ENCODE measurements at regions not wholly inside any gene's neighbourhood (a gene's known extent, or its start where the extent isn't known, plus 50 kb on each side); places are given as distances from the start of the nearest gene placed in this dataset.
"Not testable (repeated sequence)": the region's sequence is repeated elsewhere in the genome, so short reads cannot be mapped to it uniquely, and the experiment has no call there.

- WGBS, result 62% methylated on average over 3 of the region's 3 CpGs
- no peak for DNase-seq (ENCODE audit: extremely low spot score)
- H3K4me3 ChIP-seq (ENCODE audit: low read depth, low read length), result no peak overlapping the region
- H3K36me3 ChIP-seq (ENCODE audit: insufficient read depth), result no peaks in the 10 kb centered on the region
- H3K4me1 ChIP-seq (ENCODE audit: insufficient read depth), result no peaks in the 10 kb centered on the region
- no peak overlapping the region for H3K27ac ChIP-seq (ENCODE audit: low read depth)
These were observed 280.2 kb downstream of the KCNJ3 start for GRCh38 chr2:154978710-154979109.

GRCh38 chr2:154978244-154978643 is 279.7 kb downstream of the KCNJ3 start:
- H3K27ac ChIP-seq (ENCODE audit: low read depth), result no peak overlapping the region
- H3K4me3 ChIP-seq (ENCODE audit: low read depth, low read length), result no peak overlapping the region
- no peaks in the 10 kb centered on the region for H3K4me1 ChIP-seq (ENCODE audit: insufficient read depth)
- DNase-seq (ENCODE audit: extremely low spot score), result no peak
- 62% methylated on average over 4 of the region's 4 CpGs for WGBS
- no peaks in the 10 kb centered on the region for H3K36me3 ChIP-seq (ENCODE audit: insufficient read depth)

GRCh38 chr2:154974041-154974440 is 275.5 kb downstream of the KCNJ3 start:
- DNase-seq (ENCODE audit: extremely low spot score), result no peak
- Histone ChIP-seq H3K36me3 (ENCODE audit: insufficient read depth) (no peaks in the 10 kb centered on the region), H3K4me1 (ENCODE audit: insufficient read depth) (no peaks in the 10 kb centered on the region), H3K27ac (ENCODE audit: low read depth) (no peak overlapping the region), H3K4me3 (ENCODE audit: low read depth, low read length) (no peak overlapping the region)
- 64% methylated on average over 2 of the region's 2 CpGs for WGBS

GRCh38 chr2:154963511-154963910 is 265.0 kb downstream of the KCNJ3 start:
- Histone ChIP-seq H3K4me3 (ENCODE audit: low read depth, low read length) (no peak overlapping the region), H3K36me3 (ENCODE audit: insufficient read depth) (no peaks in the 10 kb centered on the region), H3K27ac (ENCODE audit: low read depth) (no peak overlapping the region), H3K4me1 (ENCODE audit: insufficient read depth) (no peaks in the 10 kb centered on the region)
- 36% methylated on average over 1 of the region's 1 CpG for WGBS
- DNase-seq (ENCODE audit: extremely low spot score), result no peak

- WGBS, result 90% methylated on average over 2 of the region's 2 CpGs
- Histone ChIP-seq H3K4me1 (ENCODE audit: insufficient read depth) (no peaks in the 10 kb centered on the region), H3K4me3 (ENCODE audit: low read depth, low read length) (no peak overlapping the region), H3K27ac (ENCODE audit: low read depth) (no peak overlapping the region), H3K36me3 (ENCODE audit: insufficient read depth) (no peaks in the 10 kb centered on the region)
- no peak for DNase-seq (ENCODE audit: extremely low spot score)
These were observed 263.2 kb downstream of the KCNJ3 start for GRCh38 chr2:154961676-154962075.

GRCh38 chr2:154960802-154961583 is 262.5 kb downstream of the KCNJ3 start:
- Histone ChIP-seq H3K4me1 (ENCODE audit: insufficient read depth) (no peaks in the 10 kb centered on the region), H3K27ac (ENCODE audit: low read depth) (no peak overlapping the region), H3K36me3 (ENCODE audit: insufficient read depth) (no peaks in the 10 kb centered on the region), H3K4me3 (ENCODE audit: low read depth, low read length) (no peak overlapping the region)
- WGBS, result 76% methylated on average over 3 of the region's 3 CpGs
- no peak for DNase-seq (ENCODE audit: extremely low spot score)

- DNase-seq (ENCODE audit: extremely low spot score), result no peak
- WGBS, result 55% methylated on average over 4 of the region's 4 CpGs
- Histone ChIP-seq H3K4me1 (ENCODE audit: insufficient read depth) (no peaks in the 10 kb centered on the region), H3K36me3 (ENCODE audit: insufficient read depth) (no peaks in the 10 kb centered on the region), H3K4me3 (ENCODE audit: low read depth, low read length) (no peak overlapping the region), H3K27ac (ENCODE audit: low read depth) (no peak overlapping the region)
These were observed 254.0 kb downstream of the KCNJ3 start for GRCh38 chr2:154952346-154952980.

- not testable (repeated sequence) for H3K27ac ChIP-seq (ENCODE audit: low read depth); H3K36me3 ChIP-seq (ENCODE audit: insufficient read depth); DNase-seq (ENCODE audit: extremely low spot score); H3K4me3 ChIP-seq (ENCODE audit: low read depth, low read length); H3K4me1 ChIP-seq (ENCODE audit: insufficient read depth)
- 95% methylated on average over 16 of the region's 16 CpGs for WGBS
These were observed 248.9 kb downstream of the KCNJ3 start for GRCh38 chr2:154947416-154947815.

- Histone ChIP-seq H3K36me3 (ENCODE audit: insufficient read depth) (no peaks in the 10 kb centered on the region), H3K4me3 (ENCODE audit: low read depth, low read length) (no peak overlapping the region), H3K27ac (ENCODE audit: low read depth) (no peak overlapping the region), H3K4me1 (ENCODE audit: insufficient read depth) (no peaks in the 10 kb centered on the region)
- no peak for DNase-seq (ENCODE audit: extremely low spot score)
- WGBS, result 30% methylated on average over 1 of the region's 1 CpG
These were observed 247.5 kb downstream of the KCNJ3 start for GRCh38 chr2:154945984-154946383.

GRCh38 chr2:154941379-154941778 is 242.9 kb downstream of the KCNJ3 start:
- DNase-seq (ENCODE audit: extremely low spot score), result no peak
- H3K36me3 ChIP-seq (ENCODE audit: insufficient read depth), result no peaks in the 10 kb centered on the region
- H3K27ac ChIP-seq (ENCODE audit: low read depth), result no peak overlapping the region
- no peak overlapping the region for H3K4me3 ChIP-seq (ENCODE audit: low read depth, low read length)
- H3K4me1 ChIP-seq (ENCODE audit: insufficient read depth), result no peaks in the 10 kb centered on the region

GRCh38 chr2:154934213-154934612 is 235.7 kb downstream of the KCNJ3 start:
- whole genome bisulfite sequencing, result 92% methylated on average over 1 of the region's 1 CpG
- no peaks in the 10 kb centered on the region for H3K4me1 ChIP-seq (ENCODE audit: insufficient read depth)
- H3K36me3 ChIP-seq (ENCODE audit: insufficient read depth), result no peaks in the 10 kb centered on the region
- no peak overlapping the region for H3K27ac ChIP-seq (ENCODE audit: low read depth)
- no peak for DNase-seq (ENCODE audit: extremely low spot score)
- H3K4me3 ChIP-seq (ENCODE audit: low read depth, low read length), result no peak overlapping the region

GRCh38 chr2:154924531-154924930 is 226.0 kb downstream of the KCNJ3 start:
- 86% methylated on average over 3 of the region's 3 CpGs for WGBS
- no peak overlapping the region for H3K4me3 ChIP-seq (ENCODE audit: low read depth, low read length)
- H3K36me3 ChIP-seq (ENCODE audit: insufficient read depth), result no peaks in the 10 kb centered on the region
- DNase-seq (ENCODE audit: extremely low spot score), result no peak
- no peak overlapping the region for H3K27ac ChIP-seq (ENCODE audit: low read depth)
- no peaks in the 10 kb centered on the region for H3K4me1 ChIP-seq (ENCODE audit: insufficient read depth)

GRCh38 chr2:154914561-154914960 is 216.1 kb downstream of the KCNJ3 start:
- 35% methylated on average over 3 of the region's 3 CpGs for WGBS
- Histone ChIP-seq H3K36me3 (ENCODE audit: insufficient read depth) (no peaks in the 10 kb centered on the region), H3K27ac (ENCODE audit: low read depth) (no peak overlapping the region), H3K4me3 (ENCODE audit: low read depth, low read length) (no peak overlapping the region), H3K4me1 (ENCODE audit: insufficient read depth) (no peaks in the 10 kb centered on the region)
- DNase-seq (ENCODE audit: extremely low spot score), result no peak

- no peak overlapping the region for H3K27ac ChIP-seq (ENCODE audit: low read depth)
- no peaks in the 10 kb centered on the region for H3K4me1 ChIP-seq (ENCODE audit: insufficient read depth)
- WGBS, result 76% methylated on average over 6 of the region's 6 CpGs
- H3K4me3 ChIP-seq (ENCODE audit: low read depth, low read length), result no peak overlapping the region
- no peaks in the 10 kb centered on the region for H3K36me3 ChIP-seq (ENCODE audit: insufficient read depth)
- DNase-seq (ENCODE audit: extremely low spot score), result no peak
These were observed 213.7 kb downstream of the KCNJ3 start for GRCh38 chr2:154912215-154912614.
